Upper lobe of left lung (tissue), 4 donors: ENCODE measurements at regions not wholly inside any gene's neighbourhood (a gene's known extent, or its start where the extent isn't known, plus 50 kb on each side); places are given as distances from the start of the nearest gene placed in this dataset.

Experiments
- EP300 ChIP-seq, 4 donors: sonication (generic); formaldehyde crosslinking; IDR thresholded peaks; one replicate each; pipeline ENCODE4 v1.5.1; 2017; ENCODE audit warnings: antibody characterized with exemption in 4 of 4, control low read depth in 2 of 4
- POLR2A ChIP-seq, 4 donors: fragments of 450-650 bp; IDR thresholded peaks; one replicate each; pipeline ENCODE4 v1.5.1; 2016 to 2017; ENCODE audit warnings: antibody characterized with exemption in 4 of 4, mild to moderate bottlenecking in 2 of 4
- POLR2AphosphoS5 ChIP-seq, 2 donors: sonication (generic); formaldehyde crosslinking; IDR thresholded peaks; one replicate each; pipeline ENCODE4 v1.5.1; 2017; ENCODE audit warnings: antibody characterized with exemption in 2 of 2
- TF ChIP-seq, protein P1 (sequence below), 6 experiments: fragments of 450-650 bp in 4 of 6; fragments of 200-600 bp in 2 of 6; sonication (generic) in 2 of 6; IDR thresholded peaks; one replicate each; pipeline ENCODE4 v1.5.1; 2016 to 2019; ENCODE audit warnings: antibody characterized with exemption in 6 of 6

GRCh38 chr2:238730001-238730669 is 117.8 kb upstream of the TWIST2 start:
- TF ChIP-seq, protein P1, sequence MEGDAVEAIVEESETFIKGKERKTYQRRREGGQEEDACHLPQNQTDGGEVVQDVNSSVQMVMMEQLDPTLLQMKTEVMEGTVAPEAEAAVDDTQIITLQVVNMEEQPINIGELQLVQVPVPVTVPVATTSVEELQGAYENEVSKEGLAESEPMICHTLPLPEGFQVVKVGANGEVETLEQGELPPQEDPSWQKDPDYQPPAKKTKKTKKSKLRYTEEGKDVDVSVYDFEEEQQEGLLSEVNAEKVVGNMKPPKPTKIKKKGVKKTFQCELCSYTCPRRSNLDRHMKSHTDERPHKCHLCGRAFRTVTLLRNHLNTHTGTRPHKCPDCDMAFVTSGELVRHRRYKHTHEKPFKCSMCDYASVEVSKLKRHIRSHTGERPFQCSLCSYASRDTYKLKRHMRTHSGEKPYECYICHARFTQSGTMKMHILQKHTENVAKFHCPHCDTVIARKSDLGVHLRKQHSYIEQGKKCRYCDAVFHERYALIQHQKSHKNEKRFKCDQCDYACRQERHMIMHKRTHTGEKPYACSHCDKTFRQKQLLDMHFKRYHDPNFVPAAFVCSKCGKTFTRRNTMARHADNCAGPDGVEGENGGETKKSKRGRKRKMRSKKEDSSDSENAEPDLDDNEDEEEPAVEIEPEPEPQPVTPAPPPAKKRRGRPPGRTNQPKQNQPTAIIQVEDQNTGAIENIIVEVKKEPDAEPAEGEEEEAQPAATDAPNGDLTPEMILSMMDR (IDR thresholded peaks at IDR 0.05): no peak
- TF ChIP-seq EP300 (IDR thresholded peaks at IDR 0.05) (no peak), POLR2A (IDR thresholded peaks at IDR 0.05) (no peak), POLR2AphosphoS5 (IDR thresholded peaks at IDR 0.05) (no peak)
